Esophagus squamous epithelium (tissue), 4 donors: ENCODE measurements at regions not wholly inside any gene's neighbourhood (a gene's known extent, or its start where the extent isn't known, plus 50 kb on each side); places are given as distances from the start of the nearest gene placed in this dataset.

Experiments used
- POLR2A ChIP-seq, 4 donors: fragments of 450-650 bp; IDR thresholded peaks; one replicate each; pipeline ENCODE4 v1.6.1; 2017; ENCODE audit warnings: antibody characterized with exemption in 4 of 4, mild to moderate bottlenecking in 4 of 4, moderate library complexity in 3 of 4
- TF ChIP-seq, protein P1 (sequence below), 6 experiments: fragments of 450-650 bp in 4 of 6; fragments of 200-600 bp in 2 of 6; sonication (generic) in 2 of 6; IDR thresholded peaks; one replicate each; pipeline ENCODE4 v1.5.1; 2016 to 2019; ENCODE audit warnings: antibody characterized with exemption in 6 of 6, mild to moderate bottlenecking in 4 of 6, moderate library complexity in 4 of 6

DNA sequence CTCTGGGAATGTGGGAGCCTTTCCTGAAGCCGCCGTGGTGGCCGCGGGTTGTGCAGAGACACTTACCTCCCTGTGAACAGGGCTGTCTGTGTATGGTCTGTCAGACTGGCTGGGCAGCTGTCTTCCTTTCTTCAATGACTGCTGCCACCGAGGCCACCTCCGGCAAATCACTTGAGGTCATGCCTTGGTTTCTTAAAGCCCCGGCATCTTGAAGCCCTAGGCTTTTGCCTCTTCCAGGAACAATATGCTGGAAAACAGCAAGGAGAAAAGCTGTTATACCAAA lies 79.5 kb upstream of the ZSWIM6 start:
- TF ChIP-seq, protein P1, sequence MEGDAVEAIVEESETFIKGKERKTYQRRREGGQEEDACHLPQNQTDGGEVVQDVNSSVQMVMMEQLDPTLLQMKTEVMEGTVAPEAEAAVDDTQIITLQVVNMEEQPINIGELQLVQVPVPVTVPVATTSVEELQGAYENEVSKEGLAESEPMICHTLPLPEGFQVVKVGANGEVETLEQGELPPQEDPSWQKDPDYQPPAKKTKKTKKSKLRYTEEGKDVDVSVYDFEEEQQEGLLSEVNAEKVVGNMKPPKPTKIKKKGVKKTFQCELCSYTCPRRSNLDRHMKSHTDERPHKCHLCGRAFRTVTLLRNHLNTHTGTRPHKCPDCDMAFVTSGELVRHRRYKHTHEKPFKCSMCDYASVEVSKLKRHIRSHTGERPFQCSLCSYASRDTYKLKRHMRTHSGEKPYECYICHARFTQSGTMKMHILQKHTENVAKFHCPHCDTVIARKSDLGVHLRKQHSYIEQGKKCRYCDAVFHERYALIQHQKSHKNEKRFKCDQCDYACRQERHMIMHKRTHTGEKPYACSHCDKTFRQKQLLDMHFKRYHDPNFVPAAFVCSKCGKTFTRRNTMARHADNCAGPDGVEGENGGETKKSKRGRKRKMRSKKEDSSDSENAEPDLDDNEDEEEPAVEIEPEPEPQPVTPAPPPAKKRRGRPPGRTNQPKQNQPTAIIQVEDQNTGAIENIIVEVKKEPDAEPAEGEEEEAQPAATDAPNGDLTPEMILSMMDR (IDR thresholded peaks at IDR 0.05): no peak
- TF ChIP-seq POLR2A (IDR thresholded peaks at IDR 0.05): no peak
